ENCODE measurements at regions not wholly inside any gene's neighbourhood (a gene's known extent, or its start where the extent isn't known, plus 50 kb on each side); places are given as distances from the start of the nearest gene placed in this dataset.
"Not testable (repeated sequence)": the region's sequence is repeated elsewhere in the genome, so short reads cannot be mapped to it uniquely, and the experiment has no call there.

DNA sequence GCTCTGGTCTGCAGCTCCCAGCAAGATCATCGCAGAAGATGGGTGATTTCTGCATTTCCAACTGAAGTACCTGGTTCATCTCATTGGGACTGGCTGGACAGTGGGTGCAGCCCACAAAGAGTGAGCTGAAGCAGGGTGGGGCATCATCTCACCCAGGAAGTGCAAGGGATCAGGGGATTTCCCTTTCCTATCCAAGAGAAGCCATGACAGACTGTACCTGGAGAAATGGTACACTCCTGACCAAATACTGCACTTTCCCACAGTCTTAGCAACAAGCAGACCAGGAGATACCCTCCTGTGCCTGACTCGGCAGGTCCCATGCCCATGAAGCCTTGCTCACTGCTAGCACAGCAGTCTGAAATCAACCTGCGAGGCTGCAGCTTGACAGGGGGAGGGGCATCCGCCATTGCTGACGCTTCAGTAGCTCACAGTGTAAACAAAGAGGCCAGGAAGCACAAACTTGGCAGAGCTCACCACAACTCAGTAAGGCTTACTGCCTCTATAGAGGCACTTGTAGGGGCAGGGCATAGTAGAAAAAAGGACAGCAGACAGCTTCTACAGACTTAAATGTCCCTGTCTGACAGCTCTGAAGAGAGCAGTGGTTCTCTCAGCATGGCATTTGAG, 60.5 kb downstream of the AREG start:
- not testable (repeated sequence) for DNase-seq (ENCODE audit: low read depth in 2 of 3, low spot score in 1 of 3)

DNA sequence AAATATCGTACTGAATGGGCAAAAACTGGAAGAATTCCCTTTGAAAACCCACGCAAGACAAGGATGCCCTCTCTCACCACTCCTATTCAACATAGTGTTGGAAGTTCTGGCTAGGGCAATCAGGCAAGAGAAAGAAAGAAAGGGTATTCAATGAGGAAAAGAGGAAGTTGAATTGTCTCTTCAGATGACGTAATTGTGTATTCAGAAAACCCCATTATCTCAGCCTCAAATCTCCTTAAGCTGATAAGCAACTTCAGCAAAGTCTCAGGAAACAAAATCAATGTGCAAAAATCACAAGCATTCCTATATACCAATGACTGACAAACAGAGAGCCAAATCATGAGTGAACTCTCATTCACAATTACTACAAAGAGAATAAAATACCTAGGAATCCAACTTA, 64.4 kb downstream of the AREG start:
- DNase-seq (ENCODE audit: low read depth in 2 of 3, low spot score in 1 of 3): not testable (repeated sequence)

DNA sequence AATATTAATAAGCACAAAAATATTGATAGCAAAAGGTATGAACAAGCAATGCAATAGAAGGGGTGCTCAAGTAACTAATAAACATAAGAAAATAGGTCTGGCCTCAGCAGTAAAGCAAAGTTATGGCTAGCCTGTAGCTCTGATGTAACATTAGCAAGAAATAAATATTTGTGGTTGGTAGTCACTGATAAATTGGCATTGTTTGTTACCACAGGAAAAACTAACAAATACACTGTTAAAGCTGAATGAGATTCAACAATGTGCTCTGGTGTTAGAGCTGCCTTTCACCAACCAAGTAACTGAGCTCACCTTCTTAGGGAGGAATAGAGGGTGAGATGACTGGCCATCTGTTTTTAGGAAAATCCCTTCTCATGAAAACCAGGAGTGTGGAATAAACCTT, 71.4 kb downstream of the AREG start:
- no peak for DNase-seq (ENCODE audit: low read depth in 2 of 3, low spot score in 1 of 3)

DNA sequence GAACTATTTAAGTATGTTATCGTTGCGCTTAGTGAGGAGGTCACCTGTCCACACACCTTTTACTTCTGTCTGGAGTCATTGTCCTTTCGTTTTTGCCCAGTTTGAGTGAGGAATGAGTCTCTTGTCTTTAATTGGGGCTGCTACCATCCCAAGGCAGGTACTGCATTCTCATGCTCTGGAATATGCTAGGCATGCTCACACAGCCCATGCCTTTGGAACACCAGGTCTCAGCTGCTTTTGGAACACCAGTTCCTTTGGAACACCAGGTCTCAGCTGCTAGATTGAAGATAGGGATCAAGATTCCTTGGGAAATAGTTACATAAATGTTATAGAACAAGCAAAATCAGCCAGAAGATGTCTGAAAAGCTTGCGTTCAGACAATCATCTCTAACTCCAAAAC, 73.1 kb downstream of the AREG start:
- DNase-seq (ENCODE audit: low read depth in 2 of 3, low spot score in 1 of 3): no peak

DNA sequence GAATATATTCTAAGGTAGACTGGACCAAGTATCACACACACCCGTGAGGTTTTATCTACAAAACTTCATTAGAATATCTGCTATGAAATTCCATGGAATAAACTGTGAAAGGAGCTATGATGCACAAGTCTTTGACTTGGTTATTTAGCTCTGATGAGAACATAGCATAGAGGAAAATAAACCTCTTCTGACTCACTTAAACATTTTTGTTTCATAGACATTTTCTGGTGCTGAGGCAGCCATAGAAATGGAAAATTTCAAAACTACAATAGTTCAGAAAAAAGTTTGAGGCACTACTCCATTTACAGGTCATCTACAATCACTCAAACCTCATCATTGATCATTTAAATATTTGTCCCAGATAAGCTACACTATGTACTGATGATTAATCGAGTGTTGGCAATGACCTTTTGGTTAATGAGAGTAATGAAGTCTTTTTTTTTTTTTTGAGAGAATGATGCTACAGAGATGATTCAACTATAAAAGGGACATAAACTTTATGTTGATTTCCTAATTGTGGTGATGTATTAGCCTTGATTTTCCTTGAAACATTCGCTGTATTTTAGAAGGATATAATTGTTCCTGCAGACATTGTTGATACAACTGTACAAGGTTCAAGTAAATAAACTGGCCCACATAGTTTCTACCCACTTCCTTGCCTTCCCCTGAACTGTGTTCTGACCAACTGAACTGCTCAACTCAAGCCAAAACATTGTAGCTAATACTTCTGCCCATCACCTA, 77.5 kb downstream of the AREG start:
- no peak for DNase-seq (ENCODE audit: low read depth in 2 of 3, low spot score in 1 of 3)

DNA sequence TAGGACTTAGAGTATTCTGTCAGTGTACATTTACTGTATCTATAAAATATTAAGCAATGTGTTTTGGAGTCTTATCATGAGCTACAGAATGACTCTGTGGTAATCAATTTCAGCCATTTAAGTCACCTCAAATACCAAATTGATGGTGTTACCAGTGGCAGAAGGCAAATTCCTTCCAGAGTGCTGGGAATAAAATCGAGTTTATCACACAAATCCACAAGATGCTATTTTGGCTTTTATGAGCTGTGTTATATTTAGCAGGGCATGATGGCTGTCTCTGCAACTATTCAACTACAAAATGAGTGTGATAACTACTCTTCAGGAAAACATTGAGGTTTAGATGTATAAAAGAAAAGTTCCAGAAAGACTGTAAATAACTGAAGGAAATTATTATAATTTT, 78.2 kb downstream of the AREG start:
- no peak for DNase-seq (ENCODE audit: low read depth in 2 of 3, low spot score in 1 of 3)

DNA sequence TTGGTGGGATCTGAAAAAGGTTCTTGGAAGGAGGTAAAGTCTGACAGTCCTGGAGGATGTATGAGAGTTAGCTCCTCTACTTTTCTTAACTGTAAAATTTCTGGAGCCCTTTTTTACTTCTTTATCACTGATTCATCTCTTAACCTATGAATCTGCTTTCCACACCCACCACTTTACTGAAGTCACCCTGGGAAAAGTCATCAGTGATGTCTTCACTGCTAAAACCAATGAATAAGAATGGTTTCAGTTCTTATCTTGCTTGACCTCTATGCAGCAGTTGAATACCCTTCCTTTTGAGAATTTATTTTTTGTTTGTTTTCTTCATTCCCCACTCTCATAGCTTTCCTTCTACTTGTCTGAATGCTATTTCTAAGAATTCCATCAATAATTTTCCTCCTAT, 80.0 kb downstream of the AREG start:
- no peak for DNase-seq (ENCODE audit: low read depth in 2 of 3, low spot score in 1 of 3)

DNA sequence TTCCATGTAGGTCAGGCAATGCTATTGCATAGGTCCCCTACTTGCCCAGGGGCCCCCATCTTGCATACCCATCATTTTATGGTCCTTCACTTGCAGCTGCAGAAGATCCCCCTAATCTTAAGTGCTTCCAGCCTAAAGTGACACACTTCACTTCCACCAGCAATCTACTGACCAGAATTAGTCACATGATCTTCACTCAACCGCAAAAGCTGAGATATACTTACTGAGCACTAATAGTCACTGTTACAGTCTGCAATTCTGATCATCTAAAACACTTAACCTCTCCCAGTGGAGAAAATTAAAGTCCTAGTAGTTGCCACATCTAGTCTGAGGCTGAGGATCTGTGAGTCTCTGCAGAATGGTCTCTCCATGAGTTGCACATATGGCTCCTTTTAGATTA, 82.1 kb downstream of the AREG start:
- no peak for DNase-seq (ENCODE audit: low read depth in 2 of 3, low spot score in 1 of 3)

DNA sequence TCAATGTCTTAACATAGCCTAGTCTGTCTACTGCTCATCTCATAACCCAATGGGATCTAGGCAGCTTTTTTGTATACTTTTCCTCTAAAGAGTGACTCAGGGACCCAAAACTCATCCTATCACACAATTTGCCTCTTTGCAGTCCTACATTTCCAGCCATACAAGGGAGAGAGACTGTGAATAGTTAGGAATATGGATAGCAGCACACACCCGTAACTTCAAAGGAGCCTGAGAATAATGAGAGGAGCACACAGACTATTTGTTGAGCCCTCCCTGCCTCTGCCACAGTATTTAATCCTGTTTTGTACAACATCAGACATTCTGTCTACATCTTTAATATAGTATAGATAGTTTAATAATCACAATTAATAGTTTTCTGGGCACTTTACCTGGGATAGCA, 83.2 kb downstream of the AREG start:
- DNase-seq (ENCODE audit: low read depth in 2 of 3, low spot score in 1 of 3): no peak

DNA sequence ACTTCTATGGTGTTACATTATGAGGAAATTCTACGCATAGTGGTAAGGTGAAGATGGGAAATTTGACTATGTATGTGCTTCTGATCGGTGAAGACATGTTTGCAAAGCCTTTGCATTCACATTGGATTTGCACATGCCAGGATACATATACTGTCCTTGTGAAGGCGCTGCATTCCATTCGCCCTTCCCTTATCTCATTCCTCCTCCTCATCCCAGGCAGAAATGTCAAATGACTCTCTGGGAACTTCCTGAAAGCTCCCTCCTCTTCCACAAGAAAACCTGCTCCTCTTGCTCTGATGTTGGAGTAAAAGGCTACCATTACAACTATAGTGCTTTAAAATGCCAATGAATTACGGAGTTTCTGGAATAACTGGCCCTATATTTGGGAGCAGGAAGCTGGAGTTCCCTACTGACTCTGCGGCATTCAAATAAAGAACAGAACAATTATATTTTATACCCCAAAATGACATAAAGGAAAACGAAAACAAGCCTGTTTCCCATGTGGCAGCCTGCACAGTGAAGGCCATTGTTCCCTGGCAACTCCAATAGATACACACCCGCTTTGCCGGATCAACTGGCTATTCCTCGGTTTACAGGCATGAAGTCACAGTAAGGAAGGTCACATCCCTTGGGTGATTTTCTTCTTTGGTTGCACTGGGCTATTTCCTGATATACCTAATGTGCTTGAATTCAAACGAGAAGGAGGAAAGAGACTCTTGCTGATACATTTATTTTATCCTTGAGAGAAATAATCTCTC, 84.5 kb downstream of the AREG start:
- DNase-seq (ENCODE audit: low read depth in 2 of 3, low spot score in 1 of 3): no peak

DNA sequence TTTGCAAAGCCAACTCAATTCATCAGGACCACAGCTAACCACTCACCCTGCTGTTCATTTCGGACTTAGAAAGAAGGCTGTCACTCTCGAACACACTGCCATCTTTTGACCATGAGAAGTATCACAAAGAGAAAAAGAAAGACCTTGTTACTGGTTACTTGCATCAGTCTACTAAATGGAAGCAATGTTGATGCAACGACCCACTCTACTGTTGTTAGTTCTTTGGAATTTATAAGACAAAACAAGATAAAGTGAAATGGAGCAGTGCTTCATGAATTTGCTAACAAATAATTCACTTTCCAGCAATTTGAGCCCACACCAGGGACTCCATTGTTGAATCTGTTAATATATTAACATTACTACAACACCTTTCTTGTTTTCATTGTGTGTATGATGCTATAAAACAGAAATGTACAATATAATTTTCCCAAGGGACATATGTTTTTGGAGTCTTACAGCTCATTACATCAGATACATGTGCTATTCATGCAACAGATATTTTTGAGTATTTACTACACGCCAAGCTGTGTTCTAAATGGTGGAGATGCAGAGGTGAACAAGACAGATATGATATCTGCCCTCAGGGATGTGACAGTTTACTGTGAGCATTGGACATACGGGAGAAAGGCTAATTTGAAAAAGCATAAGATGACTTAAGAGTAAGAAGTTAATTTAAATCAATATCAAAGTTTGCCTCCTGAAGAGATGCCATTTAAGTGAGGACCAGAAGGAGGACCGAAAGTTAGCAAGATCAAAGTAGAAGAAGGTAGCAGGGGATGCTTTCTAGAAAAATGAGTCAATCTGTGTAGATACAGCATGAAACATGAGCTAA, 87.2 kb downstream of the AREG start:
- no peak for DNase-seq (ENCODE audit: low read depth in 2 of 3, low spot score in 1 of 3)

DNA sequence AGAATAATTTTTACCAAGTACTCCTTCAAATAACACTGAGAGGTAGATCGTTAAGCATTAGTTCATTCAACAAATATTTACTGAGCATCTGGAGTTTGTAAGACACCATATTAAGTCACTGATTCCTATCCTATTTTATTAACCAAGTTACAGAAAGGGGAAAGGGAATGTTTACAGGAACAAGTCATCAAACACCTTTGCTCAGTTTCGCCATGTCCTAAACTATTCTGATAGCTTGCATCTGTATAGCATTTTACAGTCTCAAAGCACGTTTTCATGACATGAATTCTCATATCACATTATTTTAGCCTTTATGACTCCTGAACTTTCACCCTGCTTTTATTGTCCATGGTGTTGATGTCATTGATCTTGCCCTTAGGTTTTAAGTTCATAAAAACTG, 89.2 kb downstream of the AREG start:
- no peak for DNase-seq (ENCODE audit: low read depth in 2 of 3, low spot score in 1 of 3)

DNA sequence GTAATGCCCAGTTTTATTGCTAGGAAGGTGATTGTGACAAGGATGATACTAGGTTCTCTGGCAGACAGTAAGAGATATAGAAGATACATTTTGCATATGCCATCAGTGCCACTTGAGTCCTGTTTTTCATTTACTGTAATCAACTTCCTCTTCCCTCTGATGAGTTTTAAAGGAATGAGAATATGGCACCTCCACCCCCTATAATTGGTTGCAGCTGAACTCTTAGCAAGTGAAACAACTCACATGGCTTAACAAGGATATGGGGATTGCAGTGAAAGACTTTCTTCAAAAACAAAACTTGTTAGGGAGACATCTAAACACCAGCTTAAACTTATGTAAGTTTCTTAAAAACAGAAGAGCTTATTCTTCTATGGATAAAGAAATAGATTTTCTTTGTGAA, 90.0 kb downstream of the AREG start:
- no peak for DNase-seq (ENCODE audit: low read depth in 2 of 3, low spot score in 1 of 3)

DNA sequence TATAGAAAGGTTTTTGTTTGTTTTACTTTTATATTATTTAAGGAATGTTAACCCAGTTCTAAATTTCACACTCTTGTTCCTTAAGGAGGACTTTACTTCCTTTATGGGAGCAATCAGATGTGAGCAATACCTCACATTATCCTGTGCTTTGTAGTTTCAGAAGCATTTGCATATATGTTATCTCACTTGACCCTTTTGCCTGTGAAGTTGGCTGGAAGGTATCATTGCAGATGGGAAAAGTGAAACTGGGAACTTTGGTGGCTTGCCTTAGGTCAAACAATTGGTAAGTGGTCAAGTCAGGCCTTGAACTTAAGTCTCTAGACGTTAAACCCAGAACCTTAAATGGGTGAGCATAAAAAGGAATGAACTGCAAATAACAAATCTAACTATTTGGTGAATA, 90.6 kb downstream of the AREG start:
- no peak for DNase-seq (ENCODE audit: low read depth in 2 of 3, low spot score in 1 of 3)

DNA sequence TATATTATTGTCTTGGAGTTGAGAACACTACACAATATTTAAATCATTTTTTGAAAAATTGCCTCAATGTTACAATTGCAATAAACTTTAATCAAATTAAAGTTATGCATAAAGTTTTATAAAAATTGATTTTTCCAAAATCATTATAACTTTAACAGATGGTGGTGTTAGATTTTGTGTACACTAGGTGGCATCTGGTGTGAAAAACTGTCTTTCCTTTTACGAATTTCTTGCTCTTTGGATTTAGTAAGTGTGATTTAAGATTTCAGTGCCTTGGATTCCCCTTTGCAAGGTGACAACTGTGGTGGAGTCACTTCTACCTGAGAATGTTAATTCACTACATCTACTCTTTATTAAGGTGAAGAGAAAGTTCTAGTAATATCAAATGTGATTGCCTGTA, 91.6 kb downstream of the AREG start:
- DNase-seq (ENCODE audit: low read depth in 2 of 3, low spot score in 1 of 3): no peak

DNA sequence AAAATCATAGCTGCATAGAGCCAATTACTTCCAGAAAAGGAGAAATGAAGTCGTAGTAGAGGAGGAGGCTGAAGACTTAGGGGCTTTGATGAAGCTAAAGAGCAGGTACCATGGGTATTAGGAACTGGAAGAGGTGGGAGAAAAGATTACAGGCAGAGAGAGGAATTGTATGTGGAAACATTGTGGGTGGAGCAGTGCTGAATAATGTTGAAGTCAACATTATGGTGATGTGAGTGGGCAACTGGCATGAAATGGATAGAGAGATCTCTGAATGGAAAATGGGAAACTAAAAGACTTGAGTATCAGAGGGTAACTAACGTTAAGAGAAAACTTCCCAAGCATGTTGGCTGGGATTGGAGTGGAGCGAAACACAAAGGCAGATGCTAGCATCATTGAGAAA, 92.5 kb downstream of the AREG start:
- DNase-seq (ENCODE audit: low read depth in 2 of 3, low spot score in 1 of 3): no peak

DNA sequence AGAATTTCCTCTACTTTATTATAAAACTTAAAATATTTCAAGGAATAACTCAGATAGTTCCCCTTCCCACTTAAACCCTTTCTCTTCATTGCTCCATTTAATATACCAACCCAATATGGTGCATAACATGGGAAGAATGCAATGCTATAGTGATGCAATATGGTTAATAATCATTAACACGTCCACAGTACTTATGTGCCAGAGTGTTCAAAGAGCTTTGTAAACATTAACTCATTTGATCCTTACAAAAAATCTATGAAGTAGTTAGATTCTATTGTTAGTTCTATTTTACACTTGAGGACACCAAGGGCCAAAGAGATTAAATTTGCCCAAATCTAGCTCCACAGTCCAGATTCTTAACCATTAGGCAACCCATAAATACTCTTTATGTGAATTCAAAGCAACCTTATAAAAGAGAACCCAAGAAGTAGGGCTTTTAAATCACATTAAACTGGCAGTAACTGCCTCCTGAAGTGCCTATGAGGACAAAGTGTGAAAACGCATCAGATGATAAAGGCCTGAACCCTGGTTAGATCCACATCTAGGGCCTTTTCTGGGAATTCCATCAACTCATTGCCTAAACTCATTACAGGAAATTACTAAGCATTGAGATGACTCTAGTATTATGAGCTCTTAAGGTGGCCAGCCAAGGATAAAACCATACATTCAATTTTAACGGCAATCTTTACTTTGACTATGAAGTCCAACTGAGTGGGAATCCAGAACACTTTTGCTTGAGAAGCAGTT, 94.3 kb downstream of the AREG start:
- no peak for DNase-seq (ENCODE audit: low read depth in 2 of 3, low spot score in 1 of 3)

DNA sequence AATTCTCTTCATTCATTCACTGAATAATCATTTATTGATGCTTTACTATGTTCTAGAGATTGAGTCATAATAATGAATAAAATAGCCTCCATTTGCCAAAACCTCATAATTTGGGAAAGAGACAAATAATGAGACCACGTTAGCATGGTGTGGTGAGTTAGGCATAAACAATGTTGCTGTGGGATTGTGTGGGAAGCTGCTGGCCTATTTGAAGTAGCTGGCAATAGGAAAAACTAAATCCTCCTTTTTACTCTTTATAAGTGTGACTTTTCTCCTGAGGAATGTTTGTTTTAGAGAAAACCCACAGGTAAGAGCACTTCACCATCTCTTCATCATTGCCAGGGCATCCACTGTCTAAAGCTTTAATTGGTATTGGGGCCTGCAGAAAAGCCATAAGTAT, 95.3 kb downstream of the AREG start:
- DNase-seq (ENCODE audit: low read depth in 2 of 3, low spot score in 1 of 3): no peak

DNA sequence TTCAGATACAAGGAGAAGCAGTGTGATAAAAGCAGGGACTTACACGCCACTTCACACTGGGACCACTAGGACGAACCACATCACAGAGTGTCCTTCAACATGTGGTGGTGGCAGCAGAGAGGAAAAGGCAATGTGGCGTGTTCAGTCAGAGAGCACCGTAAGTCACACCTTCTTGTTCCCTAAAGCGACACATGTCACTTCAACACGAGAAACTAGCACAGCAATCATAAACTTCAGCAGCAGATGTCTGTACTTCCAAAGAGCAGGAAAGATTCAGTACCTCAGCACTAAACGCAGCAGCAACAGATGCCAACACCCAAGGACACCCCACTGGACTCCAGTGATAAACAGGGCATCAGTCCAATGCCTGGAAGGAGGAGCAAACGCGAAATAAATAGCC, 96.7 kb downstream of the AREG start:
- no peak for DNase-seq (ENCODE audit: low read depth in 2 of 3, low spot score in 1 of 3)

DNA sequence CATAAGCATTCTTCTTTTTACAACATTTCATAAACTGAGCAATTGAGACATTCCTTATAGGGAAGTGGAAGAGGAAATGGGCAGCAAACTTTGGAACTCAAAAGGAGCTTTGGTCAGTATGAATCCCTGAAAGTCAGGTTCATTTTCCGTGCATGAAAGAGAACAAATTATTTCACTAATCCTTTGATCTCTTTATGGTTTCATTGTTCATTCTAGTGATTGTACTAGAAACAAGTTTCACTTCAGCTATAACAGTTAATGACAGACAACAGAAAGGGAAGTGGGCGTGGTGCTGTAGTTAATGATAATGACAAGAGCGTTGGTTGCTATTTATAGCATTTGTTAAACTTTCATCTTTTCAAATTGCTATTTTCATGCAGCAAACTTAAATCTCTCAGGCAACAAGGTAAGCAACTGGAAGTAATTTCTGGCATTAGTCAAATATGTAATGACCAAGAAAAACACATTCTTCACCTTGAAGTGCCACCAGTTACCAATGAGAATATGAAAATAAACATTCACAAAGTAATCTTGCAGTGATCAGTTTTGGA, 98.4 kb downstream of the AREG start:
- no peak for DNase-seq (ENCODE audit: low read depth in 2 of 3, low spot score in 1 of 3)

DNA sequence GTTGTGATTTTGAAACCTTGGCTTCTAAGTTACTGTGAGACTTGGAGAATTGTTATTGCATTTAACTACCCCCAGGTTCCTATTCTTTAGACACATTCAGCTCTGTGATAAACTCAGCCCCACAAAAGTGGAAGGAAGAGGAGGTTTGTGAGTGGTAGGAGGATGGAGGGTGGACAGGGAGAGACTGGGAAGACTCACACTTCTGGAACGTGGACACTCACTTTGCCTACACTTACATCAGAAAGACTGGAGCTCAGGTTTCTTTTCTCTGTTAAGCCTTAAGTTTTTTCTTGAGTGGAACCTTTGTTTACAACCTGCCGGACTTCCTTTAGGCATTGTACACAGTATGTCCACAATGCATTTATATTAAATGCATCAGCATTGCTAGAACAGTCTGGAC, 99.0 kb downstream of the AREG start:
- DNase-seq (ENCODE audit: low read depth in 2 of 3, low spot score in 1 of 3): no peak

Measured in stimulated activated CD4-positive, alpha-beta T cell treated with anti-CD3 and anti-CD28 coated beads, Interleukin-12 subunit alpha, Interleukin-12 subunit beta, amount 100 ng/mL, for 48 hours (primary cell).